ENCODE measurements at regions not wholly inside any gene's neighbourhood (a gene's known extent, or its start where the extent isn't known, plus 50 kb on each side); places are given as distances from the start of the nearest gene placed in this dataset.
"Not testable (repeated sequence)": the region's sequence is repeated elsewhere in the genome, so short reads cannot be mapped to it uniquely, and the experiment has no call there.

GRCh38 chr6:141946502-141946901 is 186.2 kb upstream of the GJE1 start:
- Histone ChIP-seq H3K27ac (ENCODE audit: low read depth, low read length) (no peak overlapping the region), H3K4me1 (ENCODE audit: control insufficient read depth, insufficient read depth, low read length) (no peaks in the 10 kb centered on the region), H3K36me3 (ENCODE audit: control insufficient read depth, insufficient read depth, low read length) (no peaks in the 10 kb centered on the region), H3K27me3 (ENCODE audit: control insufficient read depth, insufficient read depth, low read length) (no peaks in the 10 kb centered on the region), H3K9ac (ENCODE audit: low read length) (no peak overlapping the region), H3K9me3 (ENCODE audit: control insufficient read depth, insufficient read depth, low read depth, low read length) (peaks cover 3% of the 10 kb centered on the region; the same call in 1 of the 2 replicates), H3K4me3 (ENCODE audit: low read depth, low read length) (no peak overlapping the region)

GRCh38 chr6:141938664-141939063 is 194.1 kb upstream of the GJE1 start:
- no peak overlapping the region for H3K9ac ChIP-seq (ENCODE audit: low read length)
- H3K4me1 ChIP-seq (ENCODE audit: control insufficient read depth, insufficient read depth, low read length), result no peaks in the 10 kb centered on the region
- no peaks in the 10 kb centered on the region for H3K36me3 ChIP-seq (ENCODE audit: control insufficient read depth, insufficient read depth, low read length)
- peaks cover 12% of the 10 kb centered on the region; the same call in 1 of the 2 replicates for H3K9me3 ChIP-seq (ENCODE audit: control insufficient read depth, insufficient read depth, low read depth, low read length)
- H3K27me3 ChIP-seq (ENCODE audit: control insufficient read depth, insufficient read depth, low read length), result no peaks in the 10 kb centered on the region
- no peak overlapping the region for H3K27ac ChIP-seq (ENCODE audit: low read depth, low read length)
- no peak overlapping the region for H3K4me3 ChIP-seq (ENCODE audit: low read depth, low read length)

- H3K27ac ChIP-seq (ENCODE audit: low read depth, low read length), result no peak overlapping the region
- H3K9ac ChIP-seq (ENCODE audit: low read length), result no peak overlapping the region
Measured at GRCh38 chr6:141932685-141933084, 200.0 kb upstream of the GJE1 start.

GRCh38 chr6:141926200-141926900 is 206.4 kb upstream of the GJE1 start:
- H3K36me3 ChIP-seq (ENCODE audit: control insufficient read depth, insufficient read depth, low read length); H3K4me3 ChIP-seq (ENCODE audit: low read depth, low read length); H3K9me3 ChIP-seq (ENCODE audit: control insufficient read depth, insufficient read depth, low read depth, low read length); H3K9ac ChIP-seq (ENCODE audit: low read length); H3K4me1 ChIP-seq (ENCODE audit: control insufficient read depth, insufficient read depth, low read length); H3K27ac ChIP-seq (ENCODE audit: low read depth, low read length); H3K27me3 ChIP-seq (ENCODE audit: control insufficient read depth, insufficient read depth, low read length): not testable (repeated sequence)

More at GRCh38 chr6:141932685-141933084, 200.0 kb upstream of the GJE1 start:
- no peaks in the 10 kb centered on the region for H3K4me1 ChIP-seq (ENCODE audit: control insufficient read depth, insufficient read depth, low read length)
- H3K9me3 ChIP-seq (ENCODE audit: control insufficient read depth, insufficient read depth, low read depth, low read length), result no peaks in the 10 kb centered on the region
- no peak overlapping the region for H3K4me3 ChIP-seq (ENCODE audit: low read depth, low read length)
- H3K27me3 ChIP-seq (ENCODE audit: control insufficient read depth, insufficient read depth, low read length), result no peaks in the 10 kb centered on the region
- no peaks in the 10 kb centered on the region for H3K36me3 ChIP-seq (ENCODE audit: control insufficient read depth, insufficient read depth, low read length)

GRCh38 chr6:141925001-141925400 is 207.7 kb upstream of the GJE1 start:
- no peaks in the 10 kb centered on the region for H3K36me3 ChIP-seq (ENCODE audit: control insufficient read depth, insufficient read depth, low read length)

GRCh38 chr6:141922898-141923297 is 209.8 kb upstream of the GJE1 start:
- Histone ChIP-seq H3K4me1 (ENCODE audit: control insufficient read depth, insufficient read depth, low read length) (no peaks in the 10 kb centered on the region), H3K27me3 (ENCODE audit: control insufficient read depth, insufficient read depth, low read length) (no peaks in the 10 kb centered on the region), H3K27ac (ENCODE audit: low read depth, low read length) (no peak overlapping the region), H3K36me3 (ENCODE audit: control insufficient read depth, insufficient read depth, low read length) (no peaks in the 10 kb centered on the region), H3K9me3 (ENCODE audit: control insufficient read depth, insufficient read depth, low read depth, low read length) (peaks cover 5% of the 10 kb centered on the region; the same call in 1 of the 2 replicates), H3K4me3 (ENCODE audit: low read depth, low read length) (no peak overlapping the region), H3K9ac (ENCODE audit: low read length) (no peak overlapping the region)

More at GRCh38 chr6:141925001-141925400, 207.7 kb upstream of the GJE1 start:
- Histone ChIP-seq H3K4me1 (ENCODE audit: control insufficient read depth, insufficient read depth, low read length) (no peaks in the 10 kb centered on the region), H3K27ac (ENCODE audit: low read depth, low read length) (no peak overlapping the region), H3K4me3 (ENCODE audit: low read depth, low read length) (no peak overlapping the region), H3K9me3 (ENCODE audit: control insufficient read depth, insufficient read depth, low read depth, low read length) (peaks cover 5% of the 10 kb centered on the region; the same call in 1 of the 2 replicates), H3K9ac (ENCODE audit: low read length) (no peak overlapping the region), H3K27me3 (ENCODE audit: control insufficient read depth, insufficient read depth, low read length) (no peaks in the 10 kb centered on the region)

GRCh38 chr6:141916682-141917505 is 215.8 kb upstream of the GJE1 start:
- H3K27ac ChIP-seq (ENCODE audit: low read depth, low read length); H3K4me3 ChIP-seq (ENCODE audit: low read depth, low read length); H3K9ac ChIP-seq (ENCODE audit: low read length); H3K4me1 ChIP-seq (ENCODE audit: control insufficient read depth, insufficient read depth, low read length); H3K27me3 ChIP-seq (ENCODE audit: control insufficient read depth, insufficient read depth, low read length); H3K9me3 ChIP-seq (ENCODE audit: control insufficient read depth, insufficient read depth, low read depth, low read length); H3K36me3 ChIP-seq (ENCODE audit: control insufficient read depth, insufficient read depth, low read length): not testable (repeated sequence)

GRCh38 chr6:141914646-141915045 is 218.1 kb upstream of the GJE1 start:
- no peak overlapping the region for H3K4me3 ChIP-seq (ENCODE audit: low read depth, low read length)
- no peak overlapping the region for H3K9ac ChIP-seq (ENCODE audit: low read length)
- no peaks in the 10 kb centered on the region for H3K27me3 ChIP-seq (ENCODE audit: control insufficient read depth, insufficient read depth, low read length)
- H3K4me1 ChIP-seq (ENCODE audit: control insufficient read depth, insufficient read depth, low read length), result no peaks in the 10 kb centered on the region; the same call in 1 of the 2 replicates
- H3K27ac ChIP-seq (ENCODE audit: low read depth, low read length), result no peak overlapping the region
- peaks cover 5% of the 10 kb centered on the region; the same call in 1 of the 2 replicates for H3K9me3 ChIP-seq (ENCODE audit: control insufficient read depth, insufficient read depth, low read depth, low read length)
- H3K36me3 ChIP-seq (ENCODE audit: control insufficient read depth, insufficient read depth, low read length), result no peaks in the 10 kb centered on the region

- H3K4me3 ChIP-seq (ENCODE audit: low read depth, low read length), result no peak overlapping the region
- no peaks in the 10 kb centered on the region for H3K4me1 ChIP-seq (ENCODE audit: control insufficient read depth, insufficient read depth, low read length)
- H3K27ac ChIP-seq (ENCODE audit: low read depth, low read length), result no peak overlapping the region
- H3K9me3 ChIP-seq (ENCODE audit: control insufficient read depth, insufficient read depth, low read depth, low read length), result no peaks in the 10 kb centered on the region; the same call in 1 of the 2 replicates
- no peak overlapping the region for H3K9ac ChIP-seq (ENCODE audit: low read length)
- H3K27me3 ChIP-seq (ENCODE audit: control insufficient read depth, insufficient read depth, low read length), result no peaks in the 10 kb centered on the region
- no peaks in the 10 kb centered on the region; the same call in 1 of the 2 replicates for H3K36me3 ChIP-seq (ENCODE audit: control insufficient read depth, insufficient read depth, low read length)
Measured at GRCh38 chr6:141906569-141907080, 226.1 kb upstream of the GJE1 start.

- no peak overlapping the region for H3K4me3 ChIP-seq (ENCODE audit: low read depth, low read length)
- no peaks in the 10 kb centered on the region for H3K27me3 ChIP-seq (ENCODE audit: control insufficient read depth, insufficient read depth, low read length)
- H3K9me3 ChIP-seq (ENCODE audit: control insufficient read depth, insufficient read depth, low read depth, low read length), result peaks cover 27% of the 10 kb centered on the region
- no peaks in the 10 kb centered on the region for H3K4me1 ChIP-seq (ENCODE audit: control insufficient read depth, insufficient read depth, low read length)
- no peak overlapping the region for H3K9ac ChIP-seq (ENCODE audit: low read length)
- H3K36me3 ChIP-seq (ENCODE audit: control insufficient read depth, insufficient read depth, low read length), result no peaks in the 10 kb centered on the region
- no peak overlapping the region for H3K27ac ChIP-seq (ENCODE audit: low read depth, low read length)
Measured at GRCh38 chr6:141890661-141891060, 242.1 kb upstream of the GJE1 start.

- Histone ChIP-seq H3K9ac (ENCODE audit: low read length) (no peak overlapping the region), H3K9me3 (ENCODE audit: control insufficient read depth, insufficient read depth, low read depth, low read length) (peaks cover 14% of the 10 kb centered on the region; the same call in 1 of the 2 replicates), H3K4me3 (ENCODE audit: low read depth, low read length) (no peak overlapping the region), H3K27ac (ENCODE audit: low read depth, low read length) (no peak overlapping the region), H3K36me3 (ENCODE audit: control insufficient read depth, insufficient read depth, low read length) (no peaks in the 10 kb centered on the region), H3K4me1 (ENCODE audit: control insufficient read depth, insufficient read depth, low read length) (no peaks in the 10 kb centered on the region), H3K27me3 (ENCODE audit: control insufficient read depth, insufficient read depth, low read length) (no peaks in the 10 kb centered on the region)
Measured at GRCh38 chr6:141884850-141885249, 247.9 kb upstream of the GJE1 start.
